ENCODE measurements at regions not wholly inside any gene's neighbourhood (a gene's known extent, or its start where the extent isn't known, plus 50 kb on each side); places are given as distances from the start of the nearest gene placed in this dataset.

- ATAC-seq (peak; percentile 85), DNase-seq (ENCODE audit: low read depth, low spot score) (peak; percentile 19), FAIRE-seq (peak; percentile 44)
- Histone ChIP-seq H3K4me3 (no peak overlapping the region), H3K27ac (ENCODE audit: control insufficient read depth, insufficient read depth) (no peak overlapping the region), H4K20me1 (ENCODE audit: control insufficient read depth, insufficient read depth) (no peaks in the 10 kb centered on the region), H3K36me3 (ENCODE audit: control insufficient read depth in 2 of 2, insufficient read depth in 2 of 2, low read length in 1 of 2) (no peaks in the 10 kb centered on the region), H2AFZ (ENCODE audit: control insufficient read depth, low read depth, low read length) (no peak overlapping the region), H3K4me1 (ENCODE audit: control insufficient read depth, insufficient read depth, low read length) (no peaks in the 10 kb centered on the region), H3K27me3 (replicated peaks in 1 of 2; ENCODE audit: control insufficient read depth in 2 of 2, insufficient read depth in 2 of 2, low read length in 1 of 2) (no peaks in the 10 kb centered on the region), H3K9ac (ENCODE audit: control insufficient read depth, insufficient read depth, low read length) (no peak overlapping the region), H3K4me2 (ENCODE audit: control insufficient read depth, insufficient read depth) (no peak overlapping the region), H3K79me2 (ENCODE audit: control insufficient read depth, insufficient read depth, low read length) (no peaks in the 10 kb centered on the region), H3K9me3 (replicated peaks; ENCODE audit: control insufficient read depth, insufficient read depth, low read length) (no peaks in the 10 kb centered on the region; the same call in 2 of the 3 replicates)
- ChIA-PET CTCF (interaction anchor here (0.6 kb wide), 1 partner anchor 1645 kb away, joined by 3 read pairs; no protein-coding TSS in a partner anchor), POLR2A (no interaction called here), SMC1A (ENCODE audit: uncharacterized antibody, unreplicated experiment) (no interaction called here), RAD21 (ENCODE audit: unreplicated experiment) (no interaction called here)
- in situ Hi-C loops (cut with MboI), result no loop called here
- intact Hi-C loops (cut with micrococcal nuclease; ENCODE audit: unreplicated experiment), result no loop called here
- 8% methylated on average over 7 of the region's 7 CpGs for WGBS (ENCODE audit: insufficient coverage, insufficient replicate concordance, low lambda C conversion rate, missing lambda C conversion rate)
- no TSS peak for BruUV-seq (replicated peaks)
- TF ChIP-seq CHD1 (IDR thresholded peaks at IDR 0.05; ENCODE audit: low read depth, low read length), result no peak
- no peak for TF ChIP-seq CTCF (IDR thresholded peaks at IDR 0.05 in 2 of 3, conservative IDR thresholded peaks at IDR 0.05 in 1 of 3; ENCODE audit: control insufficient read depth in 2 of 3, extremely low read depth in 1 of 3, insufficient read depth in 1 of 3, low read depth in 3 of 3, low read length in 3 of 3)
- TF ChIP-seq CUX1 (IDR thresholded peaks at IDR 0.05; ENCODE audit: insufficient replicate concordance, low read depth, low read length), result no peak
- TF ChIP-seq NFIC (IDR thresholded peaks at IDR 0.05; ENCODE audit: low read depth, low read length), result peak; percentile 53; the same call in 1 of the 2 replicates
- no peak for TF ChIP-seq HDAC2 (IDR thresholded peaks at IDR 0.05)
- TF ChIP-seq ETV6 (conservative IDR thresholded peaks at IDR 0.05 in 1 of 2, IDR thresholded peaks at IDR 0.05 in 1 of 2; ENCODE audit: borderline replicate concordance in 1 of 2, low read depth in 1 of 2), result peak in 1 of 2 experiments; percentile 86; a peak in 2 of 4 replicates
- TF ChIP-seq ATF7 (IDR thresholded peaks at IDR 0.05; ENCODE audit: low read depth), result no peak
- no peak for TF ChIP-seq SUPT20H (IDR thresholded peaks at IDR 0.05; ENCODE audit: borderline replicate concordance, control insufficient read depth, low read depth, low read length)
- TF ChIP-seq MXI1 (IDR thresholded peaks at IDR 0.05; ENCODE audit: low read depth, low read length), result no peak
- TF ChIP-seq EED (IDR thresholded peaks at IDR 0.05; ENCODE audit: low read depth), result peak; percentile 85
- TF ChIP-seq CBX5 (IDR thresholded peaks at IDR 0.05; ENCODE audit: low read depth), result no peak
- TF ChIP-seq RUNX3 (IDR thresholded peaks at IDR 0.05; ENCODE audit: low read length), result peak; percentile 52
- 0 out of 2 replicates have a peak, but pooled peaks have one; percentile 47 for TF ChIP-seq TCF3 (IDR thresholded peaks at IDR 0.05; ENCODE audit: borderline replicate concordance, insufficient read depth, low read depth, low read length)
- TF ChIP-seq IRF4 (IDR thresholded peaks at IDR 0.05; ENCODE audit: low read depth, low read length), result peak; percentile 74
- TF ChIP-seq TCF12 (IDR thresholded peaks at IDR 0.05; ENCODE audit: low read depth, low read length), result 0 out of 2 replicates have a peak, but pooled peaks have one; percentile 30
- TF ChIP-seq ZNF207 (IDR thresholded peaks at IDR 0.05; ENCODE audit: borderline replicate concordance), result no peak
These were observed 959.1 kb upstream of the LCORL start for GRCh38 chr4:18980516-18981233.

Data from GM12878 (cell line).